ENCODE measurements at regions not wholly inside any gene's neighbourhood (a gene's known extent, or its start where the extent isn't known, plus 50 kb on each side); places are given as distances from the start of the nearest gene placed in this dataset.

- H3K4me1 Mint-ChIP-seq, result no peaks in the 10 kb centered on the region
- peaks cover 7% of the 10 kb centered on the region for H3K9me3 Mint-ChIP-seq
- H3K4me3 Mint-ChIP-seq, result no peak overlapping the region
- H3K36me3 Mint-ChIP-seq (ENCODE audit: low read depth), result no peaks in the 10 kb centered on the region
- no peak overlapping the region for H3K27ac Mint-ChIP-seq
- no peak for TF ChIP-seq CTCF (IDR thresholded peaks at IDR 0.05; ENCODE audit: unreplicated experiment in 3 of 3)
- peaks cover 4% of the 10 kb centered on the region for H3K27me3 Mint-ChIP-seq (ENCODE audit: low read depth)
These were observed 82.2 kb upstream of the BARHL2 start for GRCh38 chr1:90799326-90799725.

DNA sequence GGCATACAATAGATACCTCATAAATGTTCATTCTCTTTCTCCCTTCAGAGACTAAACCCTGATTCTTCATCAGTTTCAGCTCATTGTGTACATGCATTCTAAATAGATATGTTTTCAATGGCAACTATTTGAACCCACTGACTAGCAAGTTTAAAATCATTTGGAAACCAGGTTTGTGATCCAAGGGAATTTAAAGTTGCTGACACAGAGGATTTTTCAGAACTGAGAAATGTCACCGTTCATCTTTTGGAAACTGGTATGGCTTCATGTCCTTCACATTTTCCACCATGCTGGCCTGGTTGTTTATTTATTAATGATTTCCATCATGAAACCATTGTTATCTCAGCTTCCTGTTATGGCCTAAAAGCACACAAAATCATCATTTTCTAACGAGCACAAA lies 81.8 kb upstream of the BARHL2 start:
- no peak overlapping the region for H3K27ac Mint-ChIP-seq
- H3K4me1 Mint-ChIP-seq, result no peaks in the 10 kb centered on the region
- H3K4me3 Mint-ChIP-seq, result no peak overlapping the region
- no peaks in the 10 kb centered on the region for H3K36me3 Mint-ChIP-seq (ENCODE audit: low read depth)
- H3K9me3 Mint-ChIP-seq, result peaks cover 6% of the 10 kb centered on the region
- TF ChIP-seq CTCF (IDR thresholded peaks at IDR 0.05; ENCODE audit: unreplicated experiment in 3 of 3), result no peak
- peaks cover 4% of the 10 kb centered on the region for H3K27me3 Mint-ChIP-seq (ENCODE audit: low read depth)

DNA sequence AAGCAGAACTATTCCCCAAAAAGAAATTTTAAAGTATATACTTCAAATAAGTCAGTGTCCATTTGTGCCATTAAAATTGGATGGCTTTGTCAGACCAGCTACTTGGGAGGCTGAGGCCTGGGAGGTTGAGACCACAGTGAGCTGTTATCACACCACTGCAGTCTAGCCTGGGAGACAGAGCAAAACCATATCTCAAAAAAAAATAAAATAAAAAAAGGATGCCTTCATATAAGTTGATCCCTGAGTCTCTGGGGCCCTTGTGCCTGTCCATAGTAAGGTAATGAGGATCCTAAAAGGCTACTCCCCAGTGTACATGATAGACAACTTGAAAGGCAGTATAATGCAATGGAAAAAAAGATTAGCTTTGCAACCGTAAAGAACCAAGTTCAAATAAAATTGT lies 81.2 kb upstream of the BARHL2 start:
- H3K36me3 Mint-ChIP-seq (ENCODE audit: low read depth), result no peaks in the 10 kb centered on the region
- no peak overlapping the region for H3K4me3 Mint-ChIP-seq
- H3K27me3 Mint-ChIP-seq (ENCODE audit: low read depth), result peaks cover 4% of the 10 kb centered on the region
- no peak overlapping the region for H3K27ac Mint-ChIP-seq
- no peak for TF ChIP-seq CTCF (IDR thresholded peaks at IDR 0.05; ENCODE audit: unreplicated experiment in 3 of 3)
- H3K9me3 Mint-ChIP-seq, result peaks cover 3% of the 10 kb centered on the region
- no peaks in the 10 kb centered on the region for H3K4me1 Mint-ChIP-seq

- no peak for TF ChIP-seq CTCF (IDR thresholded peaks at IDR 0.05; ENCODE audit: unreplicated experiment in 3 of 3)
- Mint-ChIP-seq H3K4me1 (no peaks in the 10 kb centered on the region), H3K36me3 (ENCODE audit: low read depth) (no peaks in the 10 kb centered on the region), H3K4me3 (no peak overlapping the region), H3K27ac (no peak overlapping the region), H3K9me3 (no peaks in the 10 kb centered on the region), H3K27me3 (ENCODE audit: low read depth) (peaks cover 10% of the 10 kb centered on the region)
These were observed 78.3 kb upstream of the BARHL2 start for GRCh38 chr1:90795431-90795830.

- no peak overlapping the region for H3K4me3 Mint-ChIP-seq
- H3K27ac Mint-ChIP-seq, result no peak overlapping the region
- H3K36me3 Mint-ChIP-seq (ENCODE audit: low read depth), result no peaks in the 10 kb centered on the region
- no peak for TF ChIP-seq CTCF (IDR thresholded peaks at IDR 0.05; ENCODE audit: unreplicated experiment in 3 of 3)
- peaks cover 3% of the 10 kb centered on the region for H3K27me3 Mint-ChIP-seq (ENCODE audit: low read depth)
- no peaks in the 10 kb centered on the region for H3K4me1 Mint-ChIP-seq
- peaks cover 2% of the 10 kb centered on the region for H3K9me3 Mint-ChIP-seq
These were observed 69.6 kb upstream of the BARHL2 start for GRCh38 chr1:90786709-90787108.

DNA sequence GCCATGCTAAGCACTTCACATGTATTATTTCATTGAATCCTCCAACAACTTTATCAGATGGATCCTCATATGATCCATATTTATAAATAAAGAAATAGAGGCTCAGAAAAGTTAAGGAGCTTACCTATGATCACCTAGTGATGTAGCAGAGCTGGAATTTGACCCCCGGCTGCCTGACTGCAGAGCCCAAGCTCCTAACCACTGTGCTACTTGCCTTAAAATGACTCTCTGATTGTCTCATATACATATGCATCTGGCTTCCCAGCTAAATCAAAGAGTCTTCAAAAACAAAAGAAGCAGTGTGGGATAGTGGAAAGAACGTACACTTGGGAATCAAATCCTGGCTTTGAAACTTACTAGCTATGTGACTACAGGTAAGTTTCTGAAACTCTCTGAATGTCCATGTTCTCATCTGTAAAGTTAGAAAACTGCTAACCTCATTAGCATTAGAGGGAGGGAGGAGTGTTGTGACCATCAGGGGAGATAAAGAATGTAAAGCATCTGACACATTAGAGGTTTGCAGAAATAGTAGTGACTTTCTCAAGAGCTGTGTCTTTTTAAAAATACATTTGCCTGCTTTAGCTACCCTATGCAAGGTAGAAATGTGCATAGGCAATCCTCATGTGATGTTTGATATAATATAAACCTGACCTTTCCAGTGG lies 67.2 kb upstream of the BARHL2 start:
- Mint-ChIP-seq H3K9me3 (no peaks in the 10 kb centered on the region), H3K36me3 (ENCODE audit: low read depth) (no peaks in the 10 kb centered on the region), H3K27me3 (ENCODE audit: low read depth) (peaks cover 5% of the 10 kb centered on the region), H3K4me3 (no peak overlapping the region), H3K27ac (no peak overlapping the region), H3K4me1 (no peaks in the 10 kb centered on the region)
- no peak for TF ChIP-seq CTCF (IDR thresholded peaks at IDR 0.05; ENCODE audit: unreplicated experiment in 3 of 3)
